GM12878 (cell line): ENCODE measurements at regions not wholly inside any gene's neighbourhood (a gene's known extent, or its start where the extent isn't known, plus 50 kb on each side); places are given as distances from the start of the nearest gene placed in this dataset.

ENCODE experiments used
- ATAC-seq: fragments of 200-7000 bp; cut with Tn5 transposase; 3 replicates; pipeline ENCODE4 v1.9.1; 2020; ENCODE audit warnings: mild to moderate bottlenecking, moderate library complexity
- BruUV-seq: library from RNA; stranded (reverse); fragments of 400-500 nt; replicated peaks from 2 replicates; lab custom pipeline; 2021; lab: Mats Ljungman, UMichigan
- CTCF ChIA-PET: fragments of 300-600 bp; sonication (Branson Sonifier 250); formaldehyde crosslinking; extraction: SDS; loops from one replicate; lab custom pipeline; 2021; ENCODE audit warnings: inconsistent platforms; lab: Yijun Ruan, JAX
- POLR2A ChIA-PET: fragments of 350-600 bp; formaldehyde crosslinking; extraction: SDS; loops from one replicate; lab custom pipeline; 2021; ENCODE audit warnings: inconsistent platforms; lab: Charles Lee
- RAD21 ChIA-PET: fragments of 300-600 bp; sonication (Branson Sonifier 250); formaldehyde crosslinking; loops from one replicate; lab custom pipeline; 2023; ENCODE audit warnings: antibody characterized with exemption; ENCODE audit not compliant: unreplicated experiment; lab: Charles Lee
- SMC1A ChIA-PET: fragments of 300-600 bp; sonication (Branson Sonifier 250); formaldehyde crosslinking; loops from one replicate; lab custom pipeline; 2023; ENCODE audit not compliant: unreplicated experiment, uncharacterized antibody; lab: Charles Lee
- DNase-seq: peaks from one replicate; pipeline ENCODE4 v3.0.0-alpha.2; 2011; ENCODE audit warnings: low read depth, low spot score
- FAIRE-seq: peaks from 3 replicates; lab custom pipeline; 2011; peaks lifted over from hg19 to GRCh38; lab: Jason Lieb, UNC
- H2AFZ ChIP-seq: 2 replicates; pipeline ENCODE4 v1.6.0; 2011; ENCODE audit warnings: low read depth, low read length, control low read depth; ENCODE audit not compliant: control insufficient read depth
- H3K27ac ChIP-seq: 2 replicates; pipeline ENCODE4 v1.5.1; 2011; ENCODE audit warnings: control low read depth; ENCODE audit not compliant: control insufficient read depth, insufficient read depth
- H3K27me3 ChIP-seq, 2 experiments: replicated peaks in 1 of 2; 2 replicates each; pipeline versions ENCODE4 v1.6.0 to v1.6.1; 2011; ENCODE audit warnings: low read length in 1 of 2; ENCODE audit not compliant: control insufficient read depth in 2 of 2, insufficient read depth in 2 of 2
- H3K36me3 ChIP-seq, 2 experiments: 2 replicates each; pipeline ENCODE4 v1.5.1; 2011; ENCODE audit warnings: low read length in 1 of 2; ENCODE audit not compliant: control insufficient read depth in 2 of 2, insufficient read depth in 2 of 2
- H3K4me1 ChIP-seq: 2 replicates; pipeline ENCODE4 v1.6.1; 2011; ENCODE audit warnings: mild to moderate bottlenecking, low read length, moderate library complexity, mixed read lengths; ENCODE audit not compliant: control insufficient read depth, insufficient read depth
- H3K4me2 ChIP-seq: 2 replicates; pipeline ENCODE4 v1.6.0; 2011; ENCODE audit warnings: control low read depth; ENCODE audit not compliant: control insufficient read depth, insufficient read depth
- H3K4me3 ChIP-seq: fragments of 200-600 bp; sonication (generic); 2 replicates; pipeline ENCODE4 v1.5.1; 2016
- H3K79me2 ChIP-seq: 2 replicates; pipeline ENCODE4 v1.6.0; 2011; ENCODE audit warnings: low read length; ENCODE audit not compliant: control insufficient read depth, insufficient read depth
- H3K9ac ChIP-seq: 2 replicates; pipeline ENCODE4 v1.8.0; 2011; ENCODE audit warnings: low read length, control low read depth, mixed read lengths; ENCODE audit not compliant: control insufficient read depth, insufficient read depth
- H3K9me3 ChIP-seq: replicated peaks from 3 replicates; pipeline ENCODE4 v1.5.1; 2011; ENCODE audit warnings: mild to moderate bottlenecking, low read length; ENCODE audit not compliant: control insufficient read depth, insufficient read depth
- H4K20me1 ChIP-seq: 2 replicates; pipeline ENCODE4 v1.6.0; 2011; ENCODE audit not compliant: control insufficient read depth, insufficient read depth
- CHD1 ChIP-seq: IDR thresholded peaks from 2 replicates; pipeline ENCODE4 v1.6.1; 2012; ENCODE audit warnings: low read depth, low read length, improper control_type of control experiment
- IRF5 ChIP-seq: fragments of 450-650 bp; IDR thresholded peaks from 2 replicates; pipeline ENCODE4 v1.6.1; 2017; ENCODE audit warnings: borderline replicate concordance
- NFYA ChIP-seq: IDR thresholded peaks from 2 replicates; pipeline ENCODE4 v1.6.1; 2011; ENCODE audit warnings: low read depth, mild to moderate bottlenecking, low read length, improper control_type of control experiment, borderline replicate concordance
- ZBTB4 ChIP-seq: fragments of 450-650 bp; formaldehyde crosslinking; IDR thresholded peaks from 2 replicates; pipeline ENCODE4 v1.4.0; 2022; ENCODE audit warnings: mild to moderate bottlenecking, moderate library complexity
- WGBS: methylation state at CpG from one replicate; pipeline ENCODE4 v1.1.6; 2016; ENCODE audit warnings: low lambda C conversion rate; ENCODE audit not compliant: insufficient replicate concordance, insufficient coverage; ENCODE audit errors: missing lambda C conversion rate; 5-methylcytosine and 5-hydroxymethylcytosine counted together
- in situ Hi-C: fragments of 300-500 bp; cut with MboI; formaldehyde crosslinking; loops from 9 replicates; pipeline ENCODE4 v1.14.3; 2018; ENCODE audit warnings: mixed read lengths
- intact Hi-C: fragments of 100-400 bp; cut with micrococcal nuclease; formaldehyde crosslinking; loops from one replicate; pipeline ENCODE4 v1.14.2; 2022; ENCODE audit not compliant: unreplicated experiment
- TF ChIP-seq, protein P1 (sequence below): fragments of 450-650 bp; IDR thresholded peaks from 2 replicates; pipeline ENCODE4 v1.6.1; 2016; ENCODE audit warnings: mild to moderate bottlenecking, moderate library complexity, borderline replicate concordance
- TF ChIP-seq, protein P2 (sequence below): fragments of 450-650 bp; IDR thresholded peaks from 2 replicates; pipeline ENCODE4 v1.6.1; 2016; ENCODE audit warnings: mild to moderate bottlenecking

GRCh38 chr9:38319496-38320173 lies 72.9 kb upstream of the ALDH1B1 start:
- ChIA-PET POLR2A (interaction anchor here (0.6 to 1.4 kb wide), 3 partner anchors 93 to 398 kb away, joined by 3 read pairs; no protein-coding TSS in a partner anchor), CTCF (interaction anchor here (1.3 to 3.3 kb wide), 4 partner anchors 9 to 232 kb away, joined by 4 to 13 read pairs (median 7); no protein-coding TSS in a partner anchor), SMC1A (interaction anchor here (1.0 to 3.9 kb wide), 11 partner anchors 10 to 233 kb away, joined by 3 to 30 read pairs (median 3); no protein-coding TSS in a partner anchor), RAD21 (interaction anchor here (0.9 to 2.5 kb wide), 13 partner anchors 10 to 406 kb away, joined by 3 to 9 read pairs (median 4); no protein-coding TSS in a partner anchor)
- in situ Hi-C loops, result no loop called here
- Histone ChIP-seq H3K9me3 (no peaks in the 10 kb centered on the region), H3K4me1 (peaks cover 11% of the 10 kb centered on the region), H3K27me3 (no peaks in the 10 kb centered on the region; a peak in 1 of 4 replicates), H3K36me3 (no peaks in the 10 kb centered on the region), H4K20me1 (no peaks in the 10 kb centered on the region), H3K9ac (no peak overlapping the region), H3K79me2 (no peaks in the 10 kb centered on the region), H3K4me3 (no peak overlapping the region), H3K4me2 (peak overlapping the region; percentile 85), H2AFZ (peak overlapping the region; percentile 72), H3K27ac (peak overlapping the region; percentile 37)
- FAIRE-seq (no peak), ATAC-seq (no peak), DNase-seq (no peak)
- BruUV-seq, result TSS peak; percentile 67
- intact Hi-C loops, result loop anchor here (5.0 kb wide), 1 partner anchor 232 kb away; no protein-coding TSS in a partner anchor
- TF ChIP-seq, protein P1, sequence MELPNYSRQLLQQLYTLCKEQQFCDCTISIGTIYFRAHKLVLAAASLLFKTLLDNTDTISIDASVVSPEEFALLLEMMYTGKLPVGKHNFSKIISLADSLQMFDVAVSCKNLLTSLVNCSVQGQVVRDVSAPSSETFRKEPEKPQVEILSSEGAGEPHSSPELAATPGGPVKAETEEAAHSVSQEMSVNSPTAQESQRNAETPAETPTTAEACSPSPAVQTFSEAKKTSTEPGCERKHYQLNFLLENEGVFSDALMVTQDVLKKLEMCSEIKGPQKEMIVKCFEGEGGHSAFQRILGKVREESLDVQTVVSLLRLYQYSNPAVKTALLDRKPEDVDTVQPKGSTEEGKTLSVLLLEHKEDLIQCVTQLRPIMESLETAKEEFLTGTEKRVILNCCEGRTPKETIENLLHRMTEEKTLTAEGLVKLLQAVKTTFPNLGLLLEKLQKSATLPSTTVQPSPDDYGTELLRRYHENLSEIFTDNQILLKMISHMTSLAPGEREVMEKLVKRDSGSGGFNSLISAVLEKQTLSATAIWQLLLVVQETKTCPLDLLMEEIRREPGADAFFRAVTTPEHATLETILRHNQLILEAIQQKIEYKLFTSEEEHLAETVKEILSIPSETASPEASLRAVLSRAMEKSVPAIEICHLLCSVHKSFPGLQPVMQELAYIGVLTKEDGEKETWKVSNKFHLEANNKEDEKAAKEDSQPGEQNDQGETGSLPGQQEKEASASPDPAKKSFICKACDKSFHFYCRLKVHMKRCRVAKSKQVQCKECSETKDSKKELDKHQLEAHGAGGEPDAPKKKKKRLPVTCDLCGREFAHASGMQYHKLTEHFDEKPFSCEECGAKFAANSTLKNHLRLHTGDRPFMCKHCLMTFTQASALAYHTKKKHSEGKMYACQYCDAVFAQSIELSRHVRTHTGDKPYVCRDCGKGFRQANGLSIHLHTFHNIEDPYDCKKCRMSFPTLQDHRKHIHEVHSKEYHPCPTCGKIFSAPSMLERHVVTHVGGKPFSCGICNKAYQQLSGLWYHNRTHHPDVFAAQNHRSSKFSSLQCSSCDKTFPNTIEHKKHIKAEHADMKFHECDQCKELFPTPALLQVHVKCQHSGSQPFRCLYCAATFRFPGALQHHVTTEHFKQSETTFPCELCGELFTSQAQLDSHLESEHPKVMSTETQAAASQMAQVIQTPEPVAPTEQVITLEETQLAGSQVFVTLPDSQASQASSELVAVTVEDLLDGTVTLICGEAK, result peak; percentile 59; the same call in 1 of the 2 replicates
- TF ChIP-seq, protein P2, sequence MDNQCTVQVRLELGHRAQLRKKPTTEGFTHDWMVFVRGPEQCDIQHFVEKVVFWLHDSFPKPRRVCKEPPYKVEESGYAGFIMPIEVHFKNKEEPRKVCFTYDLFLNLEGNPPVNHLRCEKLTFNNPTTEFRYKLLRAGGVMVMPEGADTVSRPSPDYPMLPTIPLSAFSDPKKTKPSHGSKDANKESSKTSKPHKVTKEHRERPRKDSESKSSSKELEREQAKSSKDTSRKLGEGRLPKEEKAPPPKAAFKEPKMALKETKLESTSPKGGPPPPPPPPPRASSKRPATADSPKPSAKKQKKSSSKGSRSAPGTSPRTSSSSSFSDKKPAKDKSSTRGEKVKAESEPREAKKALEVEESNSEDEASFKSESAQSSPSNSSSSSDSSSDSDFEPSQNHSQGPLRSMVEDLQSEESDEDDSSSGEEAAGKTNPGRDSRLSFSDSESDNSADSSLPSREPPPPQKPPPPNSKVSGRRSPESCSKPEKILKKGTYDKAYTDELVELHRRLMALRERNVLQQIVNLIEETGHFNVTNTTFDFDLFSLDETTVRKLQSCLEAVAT, result peak; percentile 98
- TF ChIP-seq IRF5 (no peak), NFYA (no peak), ZBTB4 (CRISPR knock-in tag) (no peak), CHD1 (no peak)
- WGBS, result 78% methylated on average over 5 of the region's 5 CpGs
